ENCODE measurements at regions not wholly inside any gene's neighbourhood (a gene's known extent, or its start where the extent isn't known, plus 50 kb on each side); places are given as distances from the start of the nearest gene placed in this dataset.
"Not testable (repeated sequence)": the region's sequence is repeated elsewhere in the genome, so short reads cannot be mapped to it uniquely, and the experiment has no call there.

- TF ChIP-seq, protein P1, sequence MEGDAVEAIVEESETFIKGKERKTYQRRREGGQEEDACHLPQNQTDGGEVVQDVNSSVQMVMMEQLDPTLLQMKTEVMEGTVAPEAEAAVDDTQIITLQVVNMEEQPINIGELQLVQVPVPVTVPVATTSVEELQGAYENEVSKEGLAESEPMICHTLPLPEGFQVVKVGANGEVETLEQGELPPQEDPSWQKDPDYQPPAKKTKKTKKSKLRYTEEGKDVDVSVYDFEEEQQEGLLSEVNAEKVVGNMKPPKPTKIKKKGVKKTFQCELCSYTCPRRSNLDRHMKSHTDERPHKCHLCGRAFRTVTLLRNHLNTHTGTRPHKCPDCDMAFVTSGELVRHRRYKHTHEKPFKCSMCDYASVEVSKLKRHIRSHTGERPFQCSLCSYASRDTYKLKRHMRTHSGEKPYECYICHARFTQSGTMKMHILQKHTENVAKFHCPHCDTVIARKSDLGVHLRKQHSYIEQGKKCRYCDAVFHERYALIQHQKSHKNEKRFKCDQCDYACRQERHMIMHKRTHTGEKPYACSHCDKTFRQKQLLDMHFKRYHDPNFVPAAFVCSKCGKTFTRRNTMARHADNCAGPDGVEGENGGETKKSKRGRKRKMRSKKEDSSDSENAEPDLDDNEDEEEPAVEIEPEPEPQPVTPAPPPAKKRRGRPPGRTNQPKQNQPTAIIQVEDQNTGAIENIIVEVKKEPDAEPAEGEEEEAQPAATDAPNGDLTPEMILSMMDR (IDR thresholded peaks at IDR 0.05; ENCODE audit: control insufficient read depth, insufficient read depth, low read depth, low read length, missing control alignments): no peak
- no peak overlapping the region for H3K4me3 ChIP-seq (ENCODE audit: control insufficient read depth, low read depth, low read length)
- no peak for DNase-seq (ENCODE audit: low read depth)
These were observed 236.3 kb upstream of the NRXN1 start for GRCh38 chr2:51268191-51268590.

DNA sequence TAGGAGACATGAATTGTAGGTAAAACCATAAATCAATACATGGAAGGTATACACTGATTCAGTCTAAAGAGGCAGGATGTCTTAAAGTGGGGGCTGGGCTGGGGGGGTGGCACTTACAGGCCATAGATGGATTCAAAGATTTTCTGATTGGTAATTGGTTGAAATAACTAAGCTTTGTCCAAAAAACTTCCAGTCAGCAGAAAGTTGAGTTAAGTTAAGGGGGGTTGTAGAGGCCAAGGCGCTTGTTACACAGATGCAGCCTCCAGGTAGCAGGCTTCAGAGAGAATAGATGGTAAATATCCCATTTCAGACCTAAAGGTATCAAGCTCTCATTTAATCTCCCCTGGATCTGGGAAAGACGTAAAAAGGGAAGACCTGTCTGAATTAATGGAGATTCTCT, 233.6 kb upstream of the NRXN1 start:
- no peak overlapping the region for H3K4me3 ChIP-seq (ENCODE audit: control insufficient read depth, low read depth, low read length)
- DNase-seq (ENCODE audit: low read depth): no peak
- TF ChIP-seq, protein P1 (IDR thresholded peaks at IDR 0.05; ENCODE audit: control insufficient read depth, insufficient read depth, low read depth, low read length, missing control alignments): no peak

DNA sequence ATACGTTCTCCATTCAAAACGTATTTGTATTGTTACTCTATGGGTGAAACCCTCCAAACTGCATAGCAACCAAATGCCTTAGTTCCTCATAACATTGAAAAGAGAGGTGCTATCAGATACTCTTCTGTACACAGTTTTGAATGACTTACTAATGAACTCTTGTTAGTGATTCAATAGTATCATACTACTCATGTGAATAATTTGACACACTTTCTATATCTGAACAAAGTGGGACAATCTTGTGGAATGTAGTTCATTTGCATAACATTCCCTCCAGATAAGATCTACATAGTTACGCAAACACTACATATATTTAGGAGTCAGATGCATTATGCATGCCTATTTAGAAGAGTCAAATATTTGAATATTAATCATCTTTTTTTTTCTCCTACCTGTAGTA, 232.0 kb upstream of the NRXN1 start:
- DNase-seq (ENCODE audit: low read depth): no peak
- no peak overlapping the region for H3K4me3 ChIP-seq (ENCODE audit: control insufficient read depth, low read depth, low read length)
- TF ChIP-seq, protein P1 (IDR thresholded peaks at IDR 0.05; ENCODE audit: control insufficient read depth, insufficient read depth, low read depth, low read length, missing control alignments): no peak

DNA sequence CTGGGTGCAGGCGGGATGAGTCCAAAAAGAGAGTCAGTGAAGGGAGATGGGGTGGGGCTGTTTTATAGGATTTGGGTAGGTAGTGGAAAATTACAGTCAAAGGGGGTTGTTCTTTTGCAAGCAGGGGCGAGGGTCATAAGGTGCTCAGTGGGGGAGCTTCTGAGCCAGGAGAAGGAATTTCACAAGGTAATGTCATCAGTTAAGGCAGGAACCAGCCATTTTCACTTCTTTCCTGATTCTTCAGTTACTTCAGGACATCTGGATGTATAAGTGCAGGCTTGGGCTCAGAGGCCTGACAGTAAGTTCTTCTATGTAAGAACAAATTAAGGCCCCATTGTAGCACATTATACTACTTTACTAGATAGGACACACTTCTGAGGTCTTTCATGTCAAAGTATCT, 231.2 kb upstream of the NRXN1 start:
- DNase-seq (ENCODE audit: low read depth); H3K4me3 ChIP-seq (ENCODE audit: control insufficient read depth, low read depth, low read length): not testable (repeated sequence)

GRCh38 chr2:51258301-51258700, 226.4 kb upstream of the NRXN1 start:
- no peak overlapping the region for H3K4me3 ChIP-seq (ENCODE audit: control insufficient read depth, low read depth, low read length)
- TF ChIP-seq, protein P1 (IDR thresholded peaks at IDR 0.05; ENCODE audit: control insufficient read depth, insufficient read depth, low read depth, low read length, missing control alignments): no peak
- DNase-seq (ENCODE audit: low read depth): no peak

- no peak overlapping the region for H3K4me3 ChIP-seq (ENCODE audit: control insufficient read depth, low read depth, low read length)
- TF ChIP-seq, protein P1 (IDR thresholded peaks at IDR 0.05; ENCODE audit: control insufficient read depth, insufficient read depth, low read depth, low read length, missing control alignments): no peak
- DNase-seq (ENCODE audit: low read depth): no peak
These were observed 224.8 kb upstream of the NRXN1 start for GRCh38 chr2:51256736-51257135.

DNA sequence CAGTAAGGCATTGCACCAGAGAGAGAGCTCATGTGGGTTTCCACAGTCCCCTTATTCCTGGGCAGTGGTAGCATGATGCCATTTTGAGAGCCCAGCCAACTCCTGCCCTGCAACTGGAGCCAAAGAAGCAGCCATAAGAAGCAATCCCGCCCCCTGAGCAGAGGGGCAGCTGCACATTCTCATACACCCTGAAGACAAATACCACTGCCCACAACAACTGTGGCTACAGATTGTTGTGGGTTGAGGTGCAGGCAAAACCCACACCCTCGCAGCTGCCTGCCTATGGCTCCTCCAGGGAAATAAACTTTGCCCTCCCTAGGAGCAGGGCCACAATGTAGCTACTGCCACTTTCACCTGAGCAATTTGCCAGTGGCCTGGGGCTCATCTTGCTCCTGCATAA, 219.4 kb upstream of the NRXN1 start:
- DNase-seq (ENCODE audit: low read depth): no peak
- H3K4me3 ChIP-seq (ENCODE audit: control insufficient read depth, low read depth, low read length): no peak overlapping the region
- TF ChIP-seq, protein P1 (IDR thresholded peaks at IDR 0.05; ENCODE audit: control insufficient read depth, insufficient read depth, low read depth, low read length, missing control alignments): no peak
